ENCODE measurements at regions not wholly inside any gene's neighbourhood (a gene's known extent, or its start where the extent isn't known, plus 50 kb on each side); places are given as distances from the start of the nearest gene placed in this dataset.
A peak's percentile ranks its signal among the peaks of the same experiment; 100 is the strongest.
"Not testable (repeated sequence)": the region's sequence is repeated elsewhere in the genome, so short reads cannot be mapped to it uniquely, and the experiment has no call there.

DNA sequence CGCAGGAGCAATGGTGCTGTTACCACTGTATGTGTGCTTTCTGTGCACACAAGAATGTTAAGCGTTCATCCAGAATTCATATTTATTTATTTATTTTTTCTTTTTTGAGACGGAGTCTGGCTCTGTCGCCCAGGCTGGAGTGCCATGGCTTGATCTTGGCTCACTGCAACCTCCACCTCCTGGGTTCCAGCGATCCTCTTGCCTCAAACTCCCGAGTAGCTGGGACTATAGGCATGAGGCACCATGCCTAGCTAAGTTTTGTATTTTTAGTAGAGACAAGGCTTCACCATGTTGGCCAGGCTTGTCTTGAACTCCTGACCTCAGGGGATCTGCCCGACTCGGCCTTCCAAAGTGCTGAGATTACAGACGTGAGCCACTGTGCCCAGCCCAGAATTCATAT lies 101.8 kb upstream of the SLC38A2 start:
- intact Hi-C loops (cut with micrococcal nuclease); H3K9me3 Mint-ChIP-seq; H3K27me3 Mint-ChIP-seq (ENCODE audit: low read depth); H3K36me3 Mint-ChIP-seq (ENCODE audit: low read depth); DNase-seq; H3K4me3 Mint-ChIP-seq: not testable (repeated sequence)
- Mint-ChIP-seq H3K4me1 (ENCODE audit: low read depth) (peaks cover 19% of the 10 kb centered on the region), H3K27ac (peak overlapping the region; percentile 37)
- CTCF ChIA-PET: interaction anchor here (1.1 kb wide), 1 partner anchor 14 kb away, joined by 3 read pairs; no protein-coding TSS in a partner anchor

DNA sequence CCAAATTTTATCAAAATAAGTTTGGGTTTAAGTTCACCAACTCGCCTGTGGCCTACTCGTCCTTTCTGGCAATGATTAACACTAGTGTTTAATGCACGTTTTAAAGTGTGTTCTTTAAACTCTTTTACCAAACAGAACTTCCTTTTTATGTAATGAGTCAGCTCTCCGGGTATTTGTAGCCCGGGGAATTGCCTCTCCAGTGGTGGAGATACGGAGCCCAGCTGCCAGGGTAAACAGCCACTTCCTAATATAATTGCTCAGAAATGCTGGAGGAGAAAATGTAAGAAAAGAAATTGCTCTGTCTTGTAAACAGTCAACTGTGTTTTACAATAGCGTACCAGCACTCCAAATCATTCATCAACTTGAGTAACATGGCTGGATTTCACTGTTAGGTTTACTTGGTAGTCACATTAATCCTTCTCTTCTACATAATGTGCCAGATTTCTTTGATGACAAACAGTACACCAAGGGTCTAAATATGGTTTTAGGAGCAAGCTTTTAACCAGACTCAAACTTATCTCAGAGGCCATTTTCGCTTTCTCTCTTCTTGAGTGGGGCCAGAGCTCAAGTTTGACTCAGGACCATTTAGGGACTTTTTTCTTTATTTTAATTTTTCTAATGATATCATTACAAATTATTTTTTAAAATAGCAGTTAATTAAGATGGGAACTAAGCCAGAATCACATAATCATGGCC lies 101.2 kb upstream of the SLC38A2 start:
- H3K4me3 Mint-ChIP-seq: no peak overlapping the region

DNA sequence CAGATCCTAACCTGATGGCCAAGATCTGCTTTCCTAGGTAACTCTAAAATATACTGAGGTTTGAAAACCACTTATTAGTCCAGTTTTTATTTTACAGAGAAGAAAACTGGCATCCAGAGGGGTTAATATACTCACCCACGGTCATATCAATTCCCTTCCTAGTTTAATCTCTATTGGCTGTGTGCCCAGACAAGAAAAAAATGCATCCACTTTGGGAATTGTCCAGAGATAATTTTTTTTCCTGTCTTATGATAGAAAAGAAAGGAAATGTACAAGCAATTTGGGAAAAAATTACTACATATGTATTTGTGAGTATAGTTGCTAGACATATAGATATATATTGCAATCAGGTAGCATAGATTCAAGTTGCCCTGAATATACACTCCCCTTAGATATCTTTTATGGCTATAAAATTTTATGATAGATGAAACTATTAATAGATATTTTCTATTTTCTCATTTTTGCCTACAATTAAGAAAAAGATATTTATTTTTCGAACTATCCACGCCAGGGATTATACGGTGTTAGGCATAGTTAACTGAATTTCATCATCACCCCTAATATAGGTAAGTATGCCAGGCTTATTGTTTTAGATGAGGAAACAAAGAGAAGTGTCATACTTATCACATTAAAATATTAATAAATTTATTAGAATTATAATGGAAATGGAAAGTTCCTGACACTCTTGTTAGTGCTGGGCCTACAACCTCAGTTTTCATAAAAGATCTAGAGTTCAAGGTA lies 100.5 kb upstream of the SLC38A2 start:
- H3K4me3 Mint-ChIP-seq: no peak overlapping the region
- intact Hi-C loops (cut with micrococcal nuclease): no loop called here
- CTCF ChIA-PET: interaction anchor here (1.1 kb wide), 1 partner anchor 13 kb away, joined by 3 read pairs; no protein-coding TSS in a partner anchor
- no peaks in the 10 kb centered on the region for H3K36me3 Mint-ChIP-seq (ENCODE audit: low read depth)
- no peaks in the 10 kb centered on the region for H3K27me3 Mint-ChIP-seq (ENCODE audit: low read depth)
- H3K27ac Mint-ChIP-seq: peak overlapping the region; percentile 54
- H3K9me3 Mint-ChIP-seq: no peaks in the 10 kb centered on the region
- DNase-seq: no peak
- H3K4me1 Mint-ChIP-seq (ENCODE audit: low read depth): peaks cover 19% of the 10 kb centered on the region

More for the DNA sequence above, 101.2 kb upstream of the SLC38A2 start:
- peak; percentile 21 for DNase-seq
- Mint-ChIP-seq H3K36me3 (ENCODE audit: low read depth) (no peaks in the 10 kb centered on the region), H3K9me3 (no peaks in the 10 kb centered on the region), H3K4me1 (ENCODE audit: low read depth) (peaks cover 19% of the 10 kb centered on the region), H3K27me3 (ENCODE audit: low read depth) (no peaks in the 10 kb centered on the region), H3K27ac (peak overlapping the region; percentile 54)
- CTCF ChIA-PET: interaction anchor here (1.1 kb wide), 1 partner anchor 14 kb away, joined by 3 read pairs; no protein-coding TSS in a partner anchor
- intact Hi-C loops (cut with micrococcal nuclease): no loop called here

DNA sequence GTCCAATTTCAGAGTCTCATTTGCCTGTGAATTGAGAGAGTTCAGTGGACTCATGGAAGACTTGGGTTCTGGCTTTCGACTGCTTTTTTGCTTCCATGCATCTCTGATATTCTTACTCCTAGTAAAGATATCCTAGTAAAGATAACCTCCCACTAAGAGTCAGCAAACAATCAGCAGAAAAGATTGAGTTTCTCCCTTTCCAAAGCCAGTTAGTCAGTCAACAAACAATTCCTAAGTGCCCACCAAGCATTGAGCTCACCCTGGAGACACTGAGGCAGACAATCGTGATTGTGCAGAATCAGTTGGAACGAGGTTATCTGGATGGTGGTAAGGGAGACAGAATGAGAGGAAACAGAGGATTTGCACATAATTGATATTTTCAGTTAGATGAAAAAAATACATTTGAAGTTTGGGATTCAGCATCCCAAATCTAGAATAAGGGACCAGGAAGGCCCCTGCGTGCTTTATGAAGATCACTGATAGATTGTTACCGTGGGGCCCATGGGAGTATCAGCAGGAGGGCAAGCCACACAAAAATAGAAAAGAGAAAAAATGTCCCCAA lies 99.7 kb upstream of the SLC38A2 start:
- H3K9me3 Mint-ChIP-seq: no peaks in the 10 kb centered on the region
- H3K27me3 Mint-ChIP-seq (ENCODE audit: low read depth): no peaks in the 10 kb centered on the region
- no peak for DNase-seq
- H3K36me3 Mint-ChIP-seq (ENCODE audit: low read depth): no peaks in the 10 kb centered on the region
- peaks cover 17% of the 10 kb centered on the region for H3K4me1 Mint-ChIP-seq (ENCODE audit: low read depth)
- H3K27ac Mint-ChIP-seq: no peak overlapping the region
- intact Hi-C loops (cut with micrococcal nuclease): no loop called here
- CTCF ChIA-PET: no interaction called here
- no peak overlapping the region for H3K4me3 Mint-ChIP-seq

DNA sequence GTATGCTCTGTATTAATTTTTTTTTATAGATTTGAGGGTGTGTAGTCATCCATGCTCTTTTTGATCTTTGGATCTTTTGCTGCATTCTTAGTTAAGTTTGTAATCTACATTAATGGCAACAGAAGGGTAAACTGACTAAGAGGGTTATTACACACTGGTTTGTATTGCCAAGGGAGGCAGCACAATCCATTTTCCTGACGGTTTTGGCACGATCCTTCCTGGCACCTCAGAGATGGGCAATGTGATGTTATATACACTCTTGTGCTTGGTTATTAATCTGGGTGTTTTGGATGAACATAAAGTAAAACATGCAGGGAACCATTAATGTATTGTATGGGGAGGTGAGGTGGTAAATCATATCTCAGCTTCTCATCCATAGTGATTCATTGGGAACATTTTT lies 98.8 kb upstream of the SLC38A2 start:
- Mint-ChIP-seq H3K36me3 (ENCODE audit: low read depth) (no peaks in the 10 kb centered on the region), H3K27me3 (ENCODE audit: low read depth) (no peaks in the 10 kb centered on the region), H3K4me3 (no peak overlapping the region), H3K9me3 (no peaks in the 10 kb centered on the region), H3K4me1 (ENCODE audit: low read depth) (peaks cover 17% of the 10 kb centered on the region), H3K27ac (no peak overlapping the region)
- intact Hi-C loops (cut with micrococcal nuclease): no loop called here
- CTCF ChIA-PET: no interaction called here
- DNase-seq: no peak

DNA sequence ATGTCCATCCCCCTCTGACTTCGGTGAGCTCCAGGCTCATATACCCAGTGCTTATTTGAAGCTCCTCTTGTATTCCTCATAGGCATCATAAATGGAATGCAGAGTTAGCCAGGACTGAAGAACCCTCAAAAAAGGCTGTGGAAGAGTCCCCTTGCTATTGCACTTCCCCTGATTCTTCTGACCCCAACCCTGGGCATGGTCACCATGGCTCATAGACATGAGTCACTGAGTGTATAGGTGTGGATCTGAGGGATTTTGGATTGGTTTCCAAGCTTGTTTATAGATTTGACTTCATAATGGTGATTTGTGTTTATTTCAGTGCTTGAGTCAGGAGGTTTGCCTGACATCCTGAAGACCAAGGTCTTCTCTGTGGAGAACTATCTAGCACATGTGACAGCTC lies 98.4 kb upstream of the SLC38A2 start:
- no peak for DNase-seq
- CTCF ChIA-PET: interaction anchor here (0.8 kb wide), 1 partner anchor 346 kb away, joined by 3 read pairs; no protein-coding TSS in a partner anchor
- intact Hi-C loops (cut with micrococcal nuclease): no loop called here
- peaks cover 17% of the 10 kb centered on the region for H3K4me1 Mint-ChIP-seq (ENCODE audit: low read depth)
- H3K27ac Mint-ChIP-seq: no peak overlapping the region
- no peaks in the 10 kb centered on the region for H3K36me3 Mint-ChIP-seq (ENCODE audit: low read depth)
- H3K27me3 Mint-ChIP-seq (ENCODE audit: low read depth): no peaks in the 10 kb centered on the region
- no peaks in the 10 kb centered on the region for H3K9me3 Mint-ChIP-seq
- no peak overlapping the region for H3K4me3 Mint-ChIP-seq

DNA sequence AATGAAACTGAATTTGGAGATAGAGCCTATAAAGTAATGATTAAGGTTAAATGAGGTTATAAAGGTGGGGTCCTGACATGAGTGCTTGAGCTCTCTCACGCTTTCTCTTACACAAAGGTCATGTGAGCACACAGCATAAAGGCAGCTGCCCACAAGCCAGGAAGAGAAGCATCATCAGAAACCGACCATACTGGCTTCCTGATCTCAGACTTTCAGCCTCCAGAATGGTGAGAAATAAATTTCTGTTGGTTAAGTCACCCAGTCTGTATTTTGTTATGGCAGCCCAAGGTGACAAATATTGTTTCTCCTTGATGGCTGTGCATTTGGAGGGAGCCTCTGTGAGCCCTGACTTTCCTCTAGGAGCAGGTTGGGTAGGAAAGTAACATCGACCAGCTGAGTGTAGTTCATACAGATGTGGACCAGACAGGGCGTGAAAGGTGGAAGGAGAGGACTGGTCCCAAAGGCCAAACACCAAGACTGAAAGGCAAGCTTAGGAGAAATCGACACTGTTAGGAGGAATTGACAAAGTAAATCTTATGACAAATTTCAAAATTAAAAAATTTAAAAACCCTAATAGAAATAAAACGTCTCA lies 97.6 kb upstream of the SLC38A2 start:
- CTCF ChIA-PET: interaction anchor here (0.8 kb wide), 1 partner anchor 345 kb away, joined by 3 read pairs; no protein-coding TSS in a partner anchor
- intact Hi-C loops (cut with micrococcal nuclease): no loop called here
- peak overlapping the region; percentile 68 for H3K4me3 Mint-ChIP-seq
- H3K36me3 Mint-ChIP-seq (ENCODE audit: low read depth): no peaks in the 10 kb centered on the region
- no peaks in the 10 kb centered on the region for H3K9me3 Mint-ChIP-seq
- H3K4me1 Mint-ChIP-seq (ENCODE audit: low read depth): peaks cover 17% of the 10 kb centered on the region
- peak overlapping the region; percentile 9 for H3K27ac Mint-ChIP-seq
- peak; percentile 51 for DNase-seq
- no peaks in the 10 kb centered on the region for H3K27me3 Mint-ChIP-seq (ENCODE audit: low read depth)

DNA sequence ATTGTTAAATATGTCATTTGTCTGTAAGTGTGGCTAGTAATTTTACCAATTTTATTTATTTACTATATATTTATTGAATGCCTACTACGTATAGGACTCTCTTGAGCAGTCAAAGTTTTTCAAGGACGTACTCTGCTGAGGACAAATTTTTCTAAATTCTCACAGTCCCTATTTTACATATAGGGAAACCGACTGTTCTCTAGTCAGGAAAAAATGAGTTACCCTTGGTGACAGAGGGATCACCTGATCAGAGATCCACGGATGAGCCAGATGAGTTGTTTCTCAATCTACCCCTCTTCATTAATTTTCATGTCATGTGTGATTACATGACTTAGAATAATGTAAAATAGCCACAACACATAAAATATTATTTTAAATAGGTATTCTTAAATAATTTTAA lies 96.2 kb upstream of the SLC38A2 start:
- H3K36me3 Mint-ChIP-seq (ENCODE audit: low read depth): no peaks in the 10 kb centered on the region
- H3K27ac Mint-ChIP-seq: no peak overlapping the region
- no peak for DNase-seq
- no peak overlapping the region for H3K4me3 Mint-ChIP-seq
- H3K27me3 Mint-ChIP-seq (ENCODE audit: low read depth): no peaks in the 10 kb centered on the region
- peaks cover 16% of the 10 kb centered on the region for H3K4me1 Mint-ChIP-seq (ENCODE audit: low read depth)
- intact Hi-C loops (cut with micrococcal nuclease): no loop called here
- CTCF ChIA-PET: no interaction called here
- H3K9me3 Mint-ChIP-seq: no peaks in the 10 kb centered on the region

DNA sequence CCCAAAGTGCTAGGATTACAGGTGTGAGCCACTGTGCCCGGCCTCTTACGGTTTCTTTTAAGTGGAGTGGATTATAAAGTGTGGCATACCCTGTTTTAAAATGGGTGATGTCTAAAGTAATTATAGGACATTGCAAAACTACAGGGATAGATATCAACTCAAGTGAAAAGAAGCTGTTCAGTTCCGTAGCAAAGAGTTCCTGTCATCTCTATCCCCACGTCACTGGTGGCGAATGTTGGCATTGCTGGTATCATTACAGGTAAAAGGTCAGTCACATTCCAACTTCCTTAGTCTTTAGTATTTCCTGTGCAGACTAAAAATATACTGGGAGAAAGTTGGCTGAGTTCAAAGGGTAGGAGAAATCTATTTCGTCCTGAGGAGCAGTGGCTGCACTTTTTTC lies 95.6 kb upstream of the SLC38A2 start:
- Mint-ChIP-seq H3K36me3 (ENCODE audit: low read depth) (no peaks in the 10 kb centered on the region), H3K4me1 (ENCODE audit: low read depth) (peaks cover 14% of the 10 kb centered on the region), H3K27me3 (ENCODE audit: low read depth) (no peaks in the 10 kb centered on the region), H3K9me3 (no peaks in the 10 kb centered on the region), H3K27ac (no peak overlapping the region), H3K4me3 (no peak overlapping the region)
- intact Hi-C loops (cut with micrococcal nuclease): no loop called here
- DNase-seq: no peak
- CTCF ChIA-PET: interaction anchor here (0.6 kb wide), 1 partner anchor 64 kb away, joined by 3 read pairs; no protein-coding TSS in a partner anchor

DNA sequence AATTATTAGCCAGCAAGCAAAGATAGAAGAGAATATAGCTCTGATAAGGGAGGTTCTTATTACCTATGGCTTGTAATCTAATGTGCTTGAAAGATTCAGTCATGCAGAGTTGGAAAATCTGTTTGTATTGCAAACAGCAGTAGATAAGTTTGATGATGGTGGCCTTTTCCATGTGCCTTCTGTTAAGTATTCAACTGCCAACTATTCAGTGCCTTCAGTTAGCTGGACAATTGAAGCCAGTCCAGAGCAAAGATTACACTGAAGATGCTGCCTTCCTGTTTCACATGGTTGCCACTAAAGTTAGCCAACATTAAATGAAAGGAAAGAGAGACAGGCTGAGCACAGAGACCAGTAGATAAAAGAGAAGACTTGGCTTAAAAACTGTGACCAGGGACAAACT lies 92.7 kb upstream of the SLC38A2 start:
- H3K9me3 Mint-ChIP-seq: no peaks in the 10 kb centered on the region
- CTCF ChIA-PET: no interaction called here
- no peaks in the 10 kb centered on the region for H3K27me3 Mint-ChIP-seq (ENCODE audit: low read depth)
- H3K27ac Mint-ChIP-seq: no peak overlapping the region
- intact Hi-C loops (cut with micrococcal nuclease): no loop called here
- DNase-seq: no peak
- no peaks in the 10 kb centered on the region for H3K36me3 Mint-ChIP-seq (ENCODE audit: low read depth)
- H3K4me3 Mint-ChIP-seq: no peak overlapping the region
- H3K4me1 Mint-ChIP-seq (ENCODE audit: low read depth): peaks cover 22% of the 10 kb centered on the region

DNA sequence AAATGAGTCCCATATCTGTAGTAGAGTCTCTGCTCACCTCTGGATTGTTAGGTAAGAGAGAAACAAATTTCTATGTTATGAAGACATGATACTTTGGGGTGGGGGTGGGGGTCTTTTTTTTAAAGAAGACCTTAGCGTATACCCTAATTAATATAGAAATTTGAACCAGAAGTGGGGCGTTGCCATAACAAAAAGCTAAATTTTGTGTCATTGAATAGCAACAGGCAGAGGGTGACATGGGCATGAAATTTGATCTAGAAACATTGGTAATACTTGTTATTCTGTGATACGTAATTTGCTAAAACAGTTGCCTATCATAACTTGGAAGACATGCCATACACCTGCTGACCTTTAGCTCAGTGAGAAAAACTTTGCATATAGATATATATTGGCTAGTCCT lies 92.3 kb upstream of the SLC38A2 start:
- intact Hi-C loops (cut with micrococcal nuclease): no loop called here
- CTCF ChIA-PET: no interaction called here
- no peak for DNase-seq
- no peak overlapping the region for H3K4me3 Mint-ChIP-seq
- peaks cover 22% of the 10 kb centered on the region for H3K4me1 Mint-ChIP-seq (ENCODE audit: low read depth)
- H3K27ac Mint-ChIP-seq: no peak overlapping the region
- H3K27me3 Mint-ChIP-seq (ENCODE audit: low read depth): no peaks in the 10 kb centered on the region
- H3K9me3 Mint-ChIP-seq: no peaks in the 10 kb centered on the region
- H3K36me3 Mint-ChIP-seq (ENCODE audit: low read depth): no peaks in the 10 kb centered on the region

DNA sequence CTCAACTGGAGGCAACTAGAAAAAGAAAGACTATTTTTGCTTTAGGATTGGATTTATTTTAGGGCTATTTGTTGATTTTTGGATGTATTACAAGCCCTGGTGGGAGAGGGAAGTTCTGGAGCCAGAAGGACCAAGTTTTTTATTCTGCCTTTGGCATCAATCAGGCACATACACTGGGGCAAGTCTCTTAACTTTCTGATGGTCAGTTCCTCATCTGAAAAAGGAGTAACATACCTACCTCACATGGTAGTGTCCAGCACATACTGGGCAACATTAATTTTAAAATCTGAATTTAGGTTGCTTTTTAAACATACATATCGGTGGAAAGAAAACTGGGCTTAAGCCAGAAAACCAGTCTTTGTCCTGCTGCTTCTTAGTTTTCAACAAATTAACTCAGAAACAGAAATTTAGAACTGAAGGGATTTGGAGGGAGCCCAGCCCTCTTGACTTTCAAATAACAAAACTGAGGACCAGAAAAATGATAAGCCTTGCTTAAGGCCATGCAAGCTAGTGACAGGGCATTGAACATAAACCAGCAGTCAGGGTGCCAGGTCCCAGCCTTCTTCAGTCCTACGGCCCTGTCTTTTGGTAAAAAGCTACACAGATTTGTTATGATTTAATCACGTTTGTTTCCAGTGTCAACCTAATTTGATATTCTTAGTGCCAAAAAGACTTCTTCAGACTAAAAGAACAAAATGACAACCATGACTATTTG lies 90.2 kb upstream of the SLC38A2 start:
- no peak for DNase-seq
- Mint-ChIP-seq H3K36me3 (ENCODE audit: low read depth) (no peaks in the 10 kb centered on the region), H3K9me3 (no peaks in the 10 kb centered on the region), H3K4me1 (ENCODE audit: low read depth) (peaks cover 40% of the 10 kb centered on the region), H3K4me3 (no peak overlapping the region), H3K27ac (no peak overlapping the region), H3K27me3 (ENCODE audit: low read depth) (no peaks in the 10 kb centered on the region)
- CTCF ChIA-PET: no interaction called here
- intact Hi-C loops (cut with micrococcal nuclease): no loop called here

Measured in activated naive CD4-positive, alpha-beta T cell treated with anti-CD3 and anti-CD28 coated beads for 36 hours (primary cell).